NCI-H2081 (cell line): ENCODE measurements at regions not wholly inside any gene's neighbourhood (a gene's known extent, or its start where the extent isn't known, plus 50 kb on each side); places are given as distances from the start of the nearest gene placed in this dataset.
"Not testable (repeated sequence)": the region's sequence is repeated elsewhere in the genome, so short reads cannot be mapped to it uniquely, and the experiment has no call there.

ENCODE experiments used
- DNase-seq, 2 experiments: peaks; one replicate each; lab custom pipeline; 2025; lab: John Stamatoyannopoulos, UW

DNA sequence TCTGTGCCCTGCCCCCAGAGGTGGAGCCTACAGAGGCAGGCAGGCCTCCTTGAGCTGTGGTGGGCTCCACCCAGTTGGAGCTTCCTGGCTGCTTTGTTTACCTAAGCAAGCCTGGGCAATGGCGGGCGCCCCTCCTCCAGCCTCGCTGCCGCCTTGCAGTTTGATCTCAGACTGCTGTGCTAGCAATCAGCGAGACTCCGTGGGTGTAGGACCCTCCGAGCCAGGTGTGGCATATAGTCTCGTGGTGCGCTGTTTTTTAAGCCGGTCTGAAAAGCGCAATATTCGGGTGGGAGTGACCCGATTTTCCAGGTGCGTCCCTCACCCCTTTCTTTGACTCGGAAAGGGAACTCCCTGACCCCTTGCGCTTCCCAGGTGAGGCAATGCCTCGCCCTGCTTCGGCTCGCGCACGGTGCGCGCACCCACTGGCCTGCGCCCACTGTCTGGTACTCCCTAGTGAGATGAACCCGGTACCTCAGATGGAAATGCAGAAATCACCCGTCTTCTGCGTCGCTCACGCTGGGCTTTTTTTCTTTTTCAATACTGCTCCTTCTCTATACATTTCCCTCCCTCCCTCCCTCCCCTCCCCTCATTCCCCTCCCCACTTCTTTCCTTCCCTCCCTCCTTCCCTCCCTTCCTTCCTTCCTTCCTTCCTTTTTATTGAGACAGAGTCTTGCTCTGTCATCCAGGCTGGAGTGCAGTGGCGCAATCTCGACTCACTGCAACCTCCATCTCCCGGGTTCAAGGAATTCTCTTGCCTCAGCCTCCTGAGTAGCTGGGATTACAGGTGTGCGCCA, 197.1 kb upstream of the TBL1XR1 start:
- DNase-seq, result not testable (repeated sequence)

DNA sequence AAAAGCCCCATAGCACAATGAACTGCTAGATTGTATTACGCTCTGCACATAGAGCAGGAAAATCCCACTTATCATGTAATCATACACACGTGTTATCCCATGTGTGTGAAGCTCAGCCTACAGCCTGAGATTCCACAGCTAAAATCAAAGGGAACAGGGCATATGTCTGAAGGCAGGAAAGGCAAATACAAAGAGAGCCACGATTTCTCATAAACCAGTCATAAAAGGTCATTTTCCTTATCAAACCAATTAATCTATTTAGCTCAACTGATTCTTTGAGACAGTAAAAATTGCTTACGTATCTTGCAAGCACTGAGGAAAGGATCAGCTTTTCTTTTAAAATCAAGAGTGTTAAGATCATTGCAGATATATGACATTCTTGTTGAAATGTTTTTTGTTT, 199.5 kb upstream of the TBL1XR1 start:
- no peak for DNase-seq

DNA sequence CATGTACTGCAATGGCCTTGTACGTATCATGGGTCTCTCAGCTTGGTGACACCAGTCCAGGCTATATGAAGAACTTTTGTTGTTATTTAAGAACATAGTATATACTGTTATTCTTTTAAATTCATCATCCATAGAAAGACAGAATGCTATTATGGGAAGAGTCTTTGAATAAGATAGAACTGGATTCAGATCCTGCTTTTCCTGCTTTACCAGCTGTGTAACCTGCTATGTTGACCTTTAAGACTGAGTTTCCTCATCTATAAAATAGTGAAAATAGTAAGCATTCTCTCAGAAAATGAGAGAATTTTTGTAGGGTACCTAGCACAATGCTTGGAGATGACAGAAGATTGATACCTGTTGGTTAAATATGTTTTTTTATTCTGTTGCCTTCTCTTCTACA, 204.1 kb upstream of the TBL1XR1 start:
- no peak for DNase-seq

DNA sequence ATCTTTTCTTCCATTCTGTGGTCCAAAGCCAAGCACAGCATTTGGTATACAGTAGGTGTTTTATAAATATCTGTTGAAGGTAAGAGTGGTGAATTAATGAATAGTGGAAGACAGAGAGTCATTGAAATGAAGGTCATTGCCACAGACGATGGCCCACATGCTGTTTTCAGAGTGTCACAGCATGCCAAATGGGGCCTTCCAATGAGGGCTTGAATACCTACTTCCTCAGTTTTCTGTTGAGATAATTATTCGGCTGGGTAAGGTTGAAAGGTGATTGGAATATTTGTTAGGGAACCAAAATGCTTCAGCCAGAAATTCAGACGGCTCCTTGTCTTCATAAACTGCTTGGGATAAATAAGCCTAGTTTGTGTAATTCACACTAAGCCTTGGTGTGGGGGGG, 205.3 kb upstream of the TBL1XR1 start:
- no peak for DNase-seq

DNA sequence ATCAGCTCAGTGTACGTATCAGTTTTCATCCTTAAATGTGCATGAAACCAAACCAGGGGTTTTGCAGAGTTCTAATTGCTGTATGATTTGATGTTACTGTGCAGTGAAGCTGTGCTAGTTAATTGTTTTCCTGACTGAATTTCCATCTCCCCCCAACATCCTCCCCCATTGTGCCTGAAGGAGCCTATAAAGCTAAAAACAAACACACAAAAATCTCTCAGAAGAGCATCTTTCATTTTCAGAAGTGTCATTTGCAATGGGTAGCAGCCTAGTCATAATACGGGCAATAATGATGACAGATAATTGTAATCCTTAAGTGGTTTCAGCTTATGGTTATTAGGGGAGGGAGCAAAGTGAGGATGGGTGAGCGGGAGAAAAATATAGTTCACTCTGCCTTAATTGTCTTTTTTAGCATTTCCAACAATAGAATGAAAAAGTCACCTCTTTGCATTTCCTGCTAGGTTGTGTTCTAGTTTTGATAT, 207.9 kb upstream of the TBL1XR1 start:
- peak; percentile 78 to 90 for DNase-seq

DNA sequence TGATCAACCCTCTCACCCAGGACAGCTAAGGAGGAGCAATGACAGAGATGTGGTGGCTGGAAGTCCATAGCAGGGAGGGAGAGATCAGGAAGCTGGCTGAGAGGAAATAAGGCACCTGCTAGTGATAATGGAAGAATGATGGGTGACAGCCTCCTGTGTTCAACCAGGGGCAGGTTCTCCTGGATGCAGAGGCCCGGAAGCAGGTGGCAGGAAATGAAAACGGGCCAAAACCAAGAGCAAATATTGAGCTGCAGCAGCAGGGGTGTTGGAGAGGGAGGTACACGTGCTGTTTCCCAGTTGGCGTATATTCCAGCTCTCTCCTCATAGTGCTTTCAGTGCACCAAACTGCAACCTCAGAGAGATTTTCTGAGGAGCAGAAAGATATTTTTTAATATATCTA, 213.4 kb upstream of the TBL1XR1 start:
- DNase-seq, result peak; percentile 99 to 100

DNA sequence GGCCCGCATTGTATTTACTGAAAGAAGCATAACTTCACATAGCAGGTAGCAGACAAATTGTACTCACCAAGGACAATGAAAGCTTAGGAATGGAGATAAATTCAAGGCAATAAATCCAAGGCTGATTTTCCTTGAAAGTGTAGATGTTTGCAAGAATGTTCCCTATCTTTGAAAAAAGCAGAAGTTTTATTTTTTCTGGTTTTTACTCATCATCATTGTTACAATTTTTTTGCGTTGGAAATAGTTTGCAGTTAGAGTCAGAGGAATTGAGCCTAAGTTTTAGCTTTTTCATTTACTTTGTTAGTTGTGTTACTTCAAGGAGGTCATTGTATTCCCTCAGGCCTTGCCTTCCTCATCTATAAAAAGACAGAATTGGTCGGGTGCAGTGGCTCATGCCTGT, 213.9 kb upstream of the TBL1XR1 start:
- DNase-seq, result no peak

DNA sequence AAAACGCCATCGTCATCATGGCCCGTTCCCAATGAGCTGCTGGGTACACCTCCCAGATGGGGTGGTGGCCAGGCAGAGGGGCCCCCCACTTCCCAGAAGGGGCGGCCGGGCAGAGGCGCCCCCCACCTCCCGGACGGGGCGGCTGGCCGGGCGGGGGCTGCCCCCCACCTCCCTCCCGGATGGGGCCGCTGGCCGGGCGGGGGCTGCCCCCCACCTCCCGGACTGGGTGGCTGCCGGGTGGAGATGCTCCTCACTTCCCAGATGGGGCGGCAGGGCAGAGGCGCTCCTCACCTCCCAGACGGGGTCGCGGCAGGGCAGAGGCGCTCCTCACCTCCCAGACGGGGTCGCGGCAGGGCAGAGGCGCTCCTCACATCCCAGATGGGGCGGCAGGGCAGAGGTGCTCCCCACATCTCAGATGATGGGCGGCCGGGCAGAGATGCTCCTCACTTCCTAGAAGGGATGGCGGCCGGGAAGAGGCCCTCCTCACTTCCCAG, 215.4 kb upstream of the TBL1XR1 start:
- not testable (repeated sequence) for DNase-seq

DNA sequence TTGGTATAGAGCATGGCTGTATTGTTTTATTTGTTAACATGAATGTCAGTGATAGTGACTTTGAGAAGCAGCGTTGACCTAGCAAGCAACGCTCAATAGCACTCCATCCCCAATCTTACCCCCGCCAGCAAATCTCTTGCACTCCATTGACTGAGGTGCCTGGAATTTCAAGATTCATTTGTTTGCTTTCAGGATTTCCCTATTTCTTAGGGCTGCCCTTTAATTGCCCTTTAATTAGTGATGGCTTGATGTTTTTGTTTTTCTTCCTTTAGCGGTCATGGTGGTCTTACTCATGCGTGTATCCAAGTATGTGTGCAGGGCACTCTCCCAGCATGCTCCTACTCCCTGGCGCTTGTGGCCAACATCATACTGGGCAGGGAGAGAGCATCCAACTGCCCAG, 216.8 kb upstream of the TBL1XR1 start:
- DNase-seq, result no peak

DNA sequence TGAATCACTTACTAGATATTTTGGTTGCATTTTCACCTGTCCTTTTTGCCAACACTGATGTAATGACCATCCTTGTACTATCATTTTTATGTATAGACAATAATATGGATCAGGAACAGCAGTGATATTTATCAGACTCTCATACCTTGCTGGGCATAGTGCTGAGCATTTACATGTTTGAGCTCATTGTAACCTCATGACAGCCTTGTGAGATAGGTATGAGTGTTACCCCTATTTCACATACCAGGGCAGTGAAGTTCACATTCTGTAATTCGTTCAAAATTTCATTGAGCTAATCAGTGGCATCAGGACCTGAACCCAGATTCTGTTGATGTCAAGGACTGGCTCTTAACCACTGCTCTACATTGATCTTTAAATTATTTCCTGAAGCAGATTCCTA, 221.5 kb upstream of the TBL1XR1 start:
- DNase-seq, result no peak

DNA sequence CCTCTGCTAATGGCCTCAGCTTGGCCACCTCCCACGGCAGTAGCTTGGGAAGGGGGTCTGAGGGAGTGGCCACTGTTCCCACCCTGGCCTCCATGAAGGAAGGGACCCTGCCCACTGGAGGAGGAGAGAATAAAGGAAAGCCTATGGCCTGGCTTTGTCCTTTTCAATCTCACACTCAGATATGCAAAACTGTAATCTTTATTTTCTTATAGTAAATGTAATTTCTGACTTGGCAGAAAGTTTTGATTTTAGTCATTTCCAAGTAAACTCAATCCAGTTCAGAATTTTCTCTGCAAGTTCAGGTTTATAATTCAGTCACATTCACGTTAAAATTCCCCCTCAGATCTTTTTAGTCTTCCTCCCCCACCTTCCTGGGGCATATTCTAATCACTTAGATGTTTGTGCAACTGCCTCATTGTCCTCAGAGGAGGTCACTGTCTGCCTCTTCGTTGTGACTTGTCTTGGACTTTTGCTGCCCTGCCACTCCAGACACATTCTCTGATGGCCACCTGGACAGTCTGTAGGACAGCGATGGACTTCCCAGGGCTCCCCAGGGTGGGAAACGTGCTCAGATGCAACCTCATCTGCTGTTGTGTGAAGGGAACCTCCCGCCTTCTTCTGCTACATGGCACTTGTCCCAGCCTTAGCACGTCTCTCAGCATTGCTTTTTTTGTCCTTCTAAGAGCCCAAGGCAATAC, 222.8 kb upstream of the TBL1XR1 start:
- DNase-seq, result no peak

DNA sequence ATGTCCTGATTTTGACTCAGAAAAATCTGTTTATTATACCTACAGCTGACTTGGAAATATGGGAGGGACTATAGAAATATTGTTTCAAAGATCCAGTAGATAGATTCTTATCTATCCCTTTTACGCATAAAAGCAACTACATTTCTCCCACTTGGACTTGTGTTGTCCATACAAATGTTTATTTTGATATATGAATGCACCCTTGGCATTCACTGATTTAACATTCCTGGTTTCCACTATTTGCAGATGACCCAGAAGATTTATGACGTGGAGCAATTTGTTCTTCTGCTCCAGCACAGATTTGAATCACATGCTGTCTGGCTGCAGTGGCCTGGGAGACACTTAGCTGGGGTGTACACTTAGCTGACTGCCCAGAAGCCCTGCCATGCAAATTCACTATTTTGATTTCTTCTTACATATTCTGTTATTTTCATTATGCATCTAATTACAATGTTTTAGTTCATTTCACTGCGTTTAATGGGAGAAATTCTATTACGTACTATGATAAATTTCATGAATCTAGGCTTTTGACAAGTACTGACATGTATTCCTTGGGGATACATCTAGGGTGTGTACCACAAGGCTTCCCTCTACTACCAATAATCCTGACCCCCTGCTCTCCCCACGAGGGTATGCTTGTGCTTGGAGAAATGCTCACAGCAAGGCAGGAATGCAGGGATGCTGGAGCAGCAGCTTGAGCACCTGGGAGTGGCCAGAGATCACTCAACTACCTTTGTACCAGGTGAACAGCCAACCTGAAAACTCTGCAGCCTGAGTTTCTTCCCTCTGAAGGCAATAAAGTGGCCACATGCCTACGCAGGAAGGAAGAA, 223.6 kb upstream of the TBL1XR1 start:
- no peak for DNase-seq

DNA sequence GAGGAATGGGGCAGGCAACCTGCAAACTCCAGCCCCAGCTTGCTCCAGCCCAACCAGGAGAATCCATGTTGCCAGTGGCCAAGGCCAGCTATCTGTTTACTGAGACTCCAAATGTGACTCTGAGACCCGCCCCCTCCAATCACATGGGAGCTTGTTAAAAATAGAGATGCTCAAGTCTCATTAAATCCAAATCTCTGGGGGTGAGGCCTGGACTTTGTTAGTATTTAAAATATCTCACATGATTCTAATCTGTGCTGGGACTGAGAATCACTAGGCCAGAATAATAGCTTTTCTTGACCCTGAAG, 224.2 kb upstream of the TBL1XR1 start:
- no peak for DNase-seq

DNA sequence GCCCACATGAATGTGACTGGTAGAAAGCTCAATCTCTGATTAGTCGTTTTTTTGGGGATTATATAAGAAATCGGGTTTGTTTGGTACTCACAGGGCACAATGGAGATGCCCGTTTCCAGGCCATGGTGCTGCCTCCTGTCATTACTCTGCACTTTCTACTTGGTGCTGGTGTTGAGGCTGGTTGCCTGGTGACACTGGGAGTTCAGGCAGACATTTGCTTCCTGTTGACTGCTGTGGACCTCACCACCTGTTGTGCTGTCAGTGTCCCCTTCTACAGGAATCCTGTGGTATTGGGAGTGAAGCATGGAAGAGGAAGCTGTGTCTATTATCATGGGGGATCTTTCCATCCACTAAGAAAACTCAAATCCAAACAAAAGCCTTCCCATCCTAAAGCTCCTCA, 227.2 kb upstream of the TBL1XR1 start:
- no peak for DNase-seq

DNA sequence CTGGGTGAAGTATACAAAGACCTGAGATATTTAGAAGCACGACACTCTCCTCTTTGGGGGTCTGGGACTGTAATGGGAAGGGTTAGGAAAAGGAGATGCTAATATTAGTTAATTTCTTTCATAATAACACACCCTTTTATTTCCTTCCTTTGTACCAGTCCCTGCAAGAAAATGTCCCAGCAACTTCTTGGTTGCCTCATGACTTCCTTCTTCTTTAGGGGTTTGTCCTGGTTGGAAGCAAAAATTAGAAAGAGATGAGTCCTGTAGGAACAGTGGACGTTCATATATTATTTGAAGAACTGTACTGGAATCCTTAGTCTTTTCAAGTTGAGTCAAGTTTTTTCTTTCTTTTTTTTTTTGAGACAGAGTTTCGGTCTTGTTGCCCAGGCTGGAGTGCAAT, 227.8 kb upstream of the TBL1XR1 start:
- DNase-seq, result no peak

DNA sequence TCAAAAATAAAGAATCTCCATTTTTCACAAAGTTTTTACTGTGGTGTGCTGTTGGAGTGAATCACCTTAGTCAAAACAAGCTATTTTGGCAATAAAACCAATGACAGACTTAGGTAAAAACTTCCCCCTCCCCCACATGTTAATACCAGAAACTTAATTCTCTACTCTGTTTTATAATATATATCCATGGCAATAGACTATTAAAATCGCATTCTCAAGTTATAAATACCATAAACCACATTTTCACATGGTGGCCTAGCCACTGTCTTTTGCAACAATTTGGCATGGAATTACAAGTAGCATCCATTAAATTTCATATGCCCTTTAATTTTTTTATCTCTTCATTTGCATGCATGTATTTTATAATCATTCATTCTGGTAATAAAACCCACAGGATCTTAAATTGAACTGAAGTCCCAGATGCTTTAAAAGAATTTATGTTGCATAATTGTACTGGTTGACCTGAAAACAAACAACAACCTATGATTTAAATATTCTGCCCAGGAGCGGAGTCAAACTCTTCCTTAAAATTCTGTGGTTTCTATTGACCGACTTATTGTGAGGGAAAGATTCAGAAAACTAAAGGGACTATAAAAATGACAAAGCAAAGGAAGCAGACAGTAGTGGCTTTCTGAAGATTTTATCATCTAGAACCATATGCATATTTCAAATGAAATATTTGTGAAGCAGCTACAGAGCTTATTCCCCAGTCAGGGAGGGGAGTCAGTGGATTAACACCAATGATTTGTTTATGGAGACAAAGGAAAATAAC, 229.0 kb upstream of the TBL1XR1 start:
- no peak for DNase-seq

DNA sequence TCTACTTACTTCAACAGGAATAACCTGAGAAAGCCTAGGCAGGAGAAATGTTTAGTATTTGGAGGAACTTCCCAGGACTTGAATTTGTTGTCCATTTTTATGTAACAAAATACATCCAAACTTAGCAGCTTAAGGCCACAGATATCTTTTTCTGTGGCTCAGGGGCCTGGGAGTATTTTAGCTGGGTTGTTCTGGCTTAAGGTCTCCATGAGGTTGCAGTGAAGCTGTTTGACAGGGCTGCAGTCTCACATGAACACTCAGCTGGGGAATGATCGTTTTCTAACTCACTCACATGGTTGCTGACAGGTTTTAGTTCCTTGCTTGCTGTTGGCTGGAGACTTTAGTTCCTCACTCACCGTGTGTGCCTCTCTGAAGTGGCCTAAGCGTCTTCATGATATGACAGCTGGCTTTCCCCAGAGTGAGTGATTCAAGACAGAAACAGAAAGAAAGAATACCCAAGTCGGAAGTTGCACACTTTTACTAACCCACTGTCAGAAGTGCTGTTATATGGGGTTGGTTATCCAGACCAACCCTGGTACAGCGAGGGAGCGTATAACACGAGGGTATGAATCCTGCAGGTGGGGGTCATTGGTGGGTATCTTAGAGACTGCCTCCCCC, 229.7 kb upstream of the TBL1XR1 start:
- no peak for DNase-seq

DNA sequence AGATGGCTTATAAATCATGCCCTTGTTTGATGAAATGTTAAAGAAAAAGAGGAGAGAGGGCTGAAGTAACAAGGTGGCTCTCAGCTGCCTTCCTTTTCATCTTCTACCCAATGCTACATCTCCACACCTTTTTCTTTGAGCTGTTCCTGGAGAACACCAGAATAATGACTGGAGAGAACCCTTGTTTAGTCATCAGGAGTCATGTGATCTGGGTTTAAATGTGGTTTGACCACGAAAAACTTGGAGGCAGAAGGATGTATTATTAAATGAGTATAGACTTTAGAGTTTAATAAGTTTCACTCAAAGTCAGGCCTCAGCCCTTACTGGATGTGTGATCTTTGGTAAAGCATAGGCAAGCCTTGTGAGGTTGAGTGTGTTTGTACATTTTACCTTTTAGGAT, 230.3 kb upstream of the TBL1XR1 start:
- no peak for DNase-seq

DNA sequence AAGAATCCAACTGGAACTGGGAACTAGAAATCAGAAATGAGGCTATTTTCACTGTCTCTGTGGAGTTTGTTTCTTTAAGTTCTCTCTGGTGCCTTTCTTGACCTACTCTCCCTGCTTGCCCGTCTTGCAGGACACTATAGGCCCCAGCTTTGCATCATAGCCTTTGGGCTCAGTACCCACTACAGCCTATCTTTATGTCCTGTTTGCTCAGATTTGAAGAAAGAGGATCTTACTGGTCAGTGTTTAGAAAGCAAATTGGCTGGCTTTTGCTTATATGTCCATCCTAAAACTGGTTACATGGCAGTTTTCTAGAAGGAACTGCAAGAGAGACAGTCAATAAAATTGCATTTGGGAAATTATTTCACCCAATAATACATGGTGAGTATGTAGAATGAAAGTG, 231.8 kb upstream of the TBL1XR1 start:
- no peak for DNase-seq

DNA sequence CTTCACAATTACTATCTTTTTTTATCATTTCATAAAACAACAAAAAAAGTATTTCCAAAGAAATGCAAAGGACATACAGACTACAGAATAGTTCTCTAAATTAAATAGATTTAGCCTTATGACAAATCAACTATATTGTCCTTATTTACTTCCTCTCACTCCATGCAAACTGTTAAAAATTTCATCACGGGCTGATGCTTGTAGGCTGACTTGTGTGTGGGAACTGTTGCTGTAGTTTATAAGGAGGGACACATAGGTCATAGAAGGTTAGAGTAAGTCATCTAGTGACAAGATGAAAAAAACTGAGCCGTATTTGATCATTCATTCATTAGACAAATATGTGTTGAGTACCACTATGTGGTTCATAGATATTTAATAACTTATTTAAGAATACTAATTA, 232.5 kb upstream of the TBL1XR1 start:
- no peak for DNase-seq

DNA sequence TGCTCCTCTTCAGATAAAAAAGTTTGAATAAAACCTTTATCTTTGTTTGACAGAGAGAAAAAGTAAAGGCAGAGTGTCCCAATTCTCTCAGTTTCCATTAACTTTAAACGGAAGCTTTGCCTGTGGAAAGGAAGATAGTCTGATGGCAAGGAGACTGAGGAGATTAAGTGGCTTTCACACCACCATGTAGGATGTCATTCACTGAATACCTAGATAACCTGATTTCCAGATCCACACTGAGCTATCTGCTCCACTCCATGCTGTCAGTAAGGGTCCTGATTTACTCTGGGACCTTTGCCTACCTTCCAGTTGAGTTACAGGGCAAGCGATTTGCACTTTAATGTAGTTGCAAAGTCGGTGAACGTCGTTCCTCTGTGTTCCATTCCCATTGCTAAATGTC, 233.4 kb upstream of the TBL1XR1 start:
- no peak for DNase-seq
